ENCODE measurements at regions not wholly inside any gene's neighbourhood (a gene's known extent, or its start where the extent isn't known, plus 50 kb on each side); places are given as distances from the start of the nearest gene placed in this dataset.

DNA sequence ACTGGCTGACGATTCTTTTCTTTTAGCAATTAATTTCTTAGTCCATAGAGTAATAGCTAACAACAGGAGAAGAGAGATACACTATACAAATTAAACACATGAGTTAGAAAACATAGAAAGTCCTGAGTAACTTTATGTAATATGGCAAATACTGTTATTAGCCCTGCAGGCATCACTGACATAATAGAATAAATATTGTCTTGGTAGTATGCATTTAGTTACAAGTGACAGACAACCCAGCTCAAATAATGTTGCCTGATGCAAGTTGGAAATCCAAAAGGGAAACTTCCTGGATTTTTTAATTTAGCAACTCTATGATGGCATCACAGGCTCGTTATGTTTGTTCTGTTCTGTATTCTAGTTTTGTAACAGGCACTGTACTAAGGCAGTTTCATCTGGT lies 95.1 kb downstream of the DKK1 start:
- Histone ChIP-seq H3K36me3 (ENCODE audit: insufficient read depth, low read length) (no peaks in the 10 kb centered on the region), H3K9ac (ENCODE audit: low read depth, low read length) (no peak overlapping the region), H3K4me3 (ENCODE audit: low read length) (no peak overlapping the region), H3K4me1 (ENCODE audit: control insufficient read depth, insufficient read depth, low read length) (no peaks in the 10 kb centered on the region), H3K9me3 (replicated peaks; ENCODE audit: low read length) (no peaks in the 10 kb centered on the region), H3K27me3 (ENCODE audit: control insufficient read depth, insufficient read depth, low read length) (no peaks in the 10 kb centered on the region), H3K4me2 (ENCODE audit: low read length) (no peak overlapping the region)

GRCh38 chr10:52409928-52410327 lies 95.8 kb downstream of the DKK1 start:
- Histone ChIP-seq H3K4me1 (ENCODE audit: control insufficient read depth, insufficient read depth, low read length) (no peaks in the 10 kb centered on the region), H3K36me3 (ENCODE audit: insufficient read depth, low read length) (no peaks in the 10 kb centered on the region), H3K4me3 (ENCODE audit: low read length) (no peak overlapping the region), H3K4me2 (ENCODE audit: low read length) (no peak overlapping the region), H3K27me3 (ENCODE audit: control insufficient read depth, insufficient read depth, low read length) (no peaks in the 10 kb centered on the region), H3K9ac (ENCODE audit: low read depth, low read length) (no peak overlapping the region), H3K9me3 (replicated peaks; ENCODE audit: low read length) (no peaks in the 10 kb centered on the region)

GRCh38 chr10:52410916-52411315 lies 96.8 kb downstream of the DKK1 start:
- Histone ChIP-seq H3K9ac (ENCODE audit: low read depth, low read length) (no peak overlapping the region), H3K4me1 (ENCODE audit: control insufficient read depth, insufficient read depth, low read length) (no peaks in the 10 kb centered on the region), H3K4me3 (ENCODE audit: low read length) (no peak overlapping the region), H3K9me3 (replicated peaks; ENCODE audit: low read length) (no peaks in the 10 kb centered on the region), H3K4me2 (ENCODE audit: low read length) (no peak overlapping the region), H3K27me3 (ENCODE audit: control insufficient read depth, insufficient read depth, low read length) (no peaks in the 10 kb centered on the region), H3K36me3 (ENCODE audit: insufficient read depth, low read length) (no peaks in the 10 kb centered on the region)

DNA sequence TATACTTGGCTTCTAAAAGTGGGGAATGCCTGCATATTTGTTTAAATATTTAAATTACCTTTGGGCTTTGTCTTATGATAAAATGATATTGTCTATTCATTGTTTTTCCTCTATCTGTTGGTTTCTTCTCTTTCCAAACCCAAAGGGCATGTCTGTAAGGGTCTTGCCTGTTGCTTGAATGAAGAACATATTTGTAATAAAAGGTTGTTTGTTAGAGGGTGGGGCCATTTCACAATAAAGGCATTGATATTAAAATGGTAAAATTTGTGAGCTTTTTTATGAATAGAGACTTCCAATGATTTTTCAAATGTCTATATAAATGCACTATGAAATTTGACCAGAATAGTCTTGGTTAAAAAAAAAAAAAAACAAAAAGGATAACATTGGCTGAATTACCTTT lies 105.2 kb downstream of the DKK1 start:
- no peaks in the 10 kb centered on the region for H3K9me3 ChIP-seq (replicated peaks; ENCODE audit: low read length)
- H3K36me3 ChIP-seq (ENCODE audit: insufficient read depth, low read length) = no peaks in the 10 kb centered on the region
- peaks cover 13% of the 10 kb centered on the region for H3K4me1 ChIP-seq (ENCODE audit: control insufficient read depth, insufficient read depth, low read length)
- H3K4me3 ChIP-seq (ENCODE audit: low read length) = no peak overlapping the region
- H3K4me2 ChIP-seq (ENCODE audit: low read length) = no peak overlapping the region
- H3K9ac ChIP-seq (ENCODE audit: low read depth, low read length) = no peak overlapping the region
- H3K27me3 ChIP-seq (ENCODE audit: control insufficient read depth, insufficient read depth, low read length) = no peaks in the 10 kb centered on the region

DNA sequence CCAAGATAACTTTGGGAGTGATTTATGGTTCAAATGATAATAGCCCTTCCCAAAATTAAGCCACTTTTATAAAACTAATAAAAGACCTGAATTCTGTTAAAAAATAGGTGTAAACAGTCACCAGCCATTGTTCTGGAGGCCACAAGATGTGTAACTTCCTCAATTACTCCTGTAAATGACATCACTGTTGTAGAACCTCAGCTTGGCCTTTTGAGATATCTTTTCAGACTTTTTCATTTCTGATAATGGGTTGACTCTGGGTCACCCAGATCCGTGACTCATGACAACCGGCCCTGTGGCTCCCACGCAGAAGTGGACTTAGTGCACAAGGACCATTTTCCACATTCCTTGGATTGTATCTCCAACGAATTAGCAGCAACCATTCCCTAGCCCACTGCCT lies 106.6 kb downstream of the DKK1 start:
- Histone ChIP-seq H3K4me2 (ENCODE audit: low read length) (no peak overlapping the region), H3K4me1 (ENCODE audit: control insufficient read depth, insufficient read depth, low read length) (peaks cover 19% of the 10 kb centered on the region), H3K9ac (ENCODE audit: low read depth, low read length) (no peak overlapping the region), H3K9me3 (replicated peaks; ENCODE audit: low read length) (no peaks in the 10 kb centered on the region), H3K4me3 (ENCODE audit: low read length) (no peak overlapping the region), H3K36me3 (ENCODE audit: insufficient read depth, low read length) (no peaks in the 10 kb centered on the region), H3K27me3 (ENCODE audit: control insufficient read depth, insufficient read depth, low read length) (no peaks in the 10 kb centered on the region)

DNA sequence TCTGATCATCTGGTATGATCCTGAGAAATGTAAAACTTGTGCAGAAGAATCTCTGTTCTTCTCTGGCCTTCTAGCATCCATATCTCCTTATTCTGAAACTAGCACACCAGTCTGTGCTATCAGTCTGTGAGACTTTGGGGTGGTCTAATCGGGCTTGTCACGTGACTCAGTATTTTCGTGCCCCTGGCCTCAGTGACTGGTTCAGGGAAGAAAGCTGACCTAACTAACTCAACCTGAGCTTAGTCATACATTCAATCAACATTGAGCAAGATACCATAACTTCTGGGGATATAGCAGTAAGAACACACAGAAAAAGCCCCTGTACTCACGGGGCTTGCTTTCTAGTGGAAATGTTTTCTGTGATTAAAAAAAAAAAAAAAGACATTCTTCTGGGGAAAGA lies 109.3 kb downstream of the DKK1 start:
- no peaks in the 10 kb centered on the region for H3K27me3 ChIP-seq (ENCODE audit: control insufficient read depth, insufficient read depth, low read length)
- no peak overlapping the region for H3K4me2 ChIP-seq (ENCODE audit: low read length)
- no peaks in the 10 kb centered on the region for H3K36me3 ChIP-seq (ENCODE audit: insufficient read depth, low read length)
- H3K9ac ChIP-seq (ENCODE audit: low read depth, low read length) = no peak overlapping the region
- peaks cover 19% of the 10 kb centered on the region for H3K4me1 ChIP-seq (ENCODE audit: control insufficient read depth, insufficient read depth, low read length)
- H3K4me3 ChIP-seq (ENCODE audit: low read length) = no peak overlapping the region
- H3K9me3 ChIP-seq (replicated peaks; ENCODE audit: low read length) = no peaks in the 10 kb centered on the region

- no peak overlapping the region for H3K4me3 ChIP-seq (ENCODE audit: low read length)
- no peak overlapping the region for H3K9ac ChIP-seq (ENCODE audit: low read depth, low read length)
Measured at GRCh38 chr10:52424341-52424740, 110.3 kb downstream of the DKK1 start.

GRCh38 chr10:52434734-52435133 lies 120.7 kb downstream of the DKK1 start:
- Histone ChIP-seq H3K27me3 (ENCODE audit: control insufficient read depth, insufficient read depth, low read length) (no peaks in the 10 kb centered on the region), H3K4me3 (ENCODE audit: low read length) (no peak overlapping the region), H3K4me1 (ENCODE audit: control insufficient read depth, insufficient read depth, low read length) (no peaks in the 10 kb centered on the region), H3K9ac (ENCODE audit: low read depth, low read length) (no peak overlapping the region), H3K4me2 (ENCODE audit: low read length) (no peak overlapping the region), H3K9me3 (replicated peaks; ENCODE audit: low read length) (no peaks in the 10 kb centered on the region), H3K36me3 (ENCODE audit: insufficient read depth, low read length) (no peaks in the 10 kb centered on the region)

More at GRCh38 chr10:52424341-52424740, 110.3 kb downstream of the DKK1 start:
- Histone ChIP-seq H3K9me3 (replicated peaks; ENCODE audit: low read length) (no peaks in the 10 kb centered on the region), H3K27me3 (ENCODE audit: control insufficient read depth, insufficient read depth, low read length) (no peaks in the 10 kb centered on the region), H3K4me2 (ENCODE audit: low read length) (no peak overlapping the region), H3K4me1 (ENCODE audit: control insufficient read depth, insufficient read depth, low read length) (peaks cover 19% of the 10 kb centered on the region), H3K36me3 (ENCODE audit: insufficient read depth, low read length) (no peaks in the 10 kb centered on the region)

DNA sequence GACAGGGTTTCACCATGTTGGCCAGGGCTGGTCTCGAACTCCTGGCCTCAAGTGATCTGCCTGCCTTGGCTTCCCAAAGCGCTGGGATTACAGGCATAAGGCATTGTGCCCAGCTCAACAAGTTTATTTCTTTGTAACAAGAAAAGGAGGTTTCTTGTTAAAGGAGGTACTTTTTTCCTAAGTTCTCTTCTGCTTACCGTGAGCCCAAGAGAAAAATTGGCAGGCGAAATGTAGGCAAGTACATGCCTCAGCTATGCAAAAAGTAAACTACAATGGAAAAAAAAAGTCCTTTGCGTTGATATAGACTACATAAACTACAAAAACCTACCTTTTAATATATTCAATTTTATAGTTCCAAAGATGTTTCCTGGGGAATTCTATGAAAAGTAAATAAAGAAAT lies 122.6 kb downstream of the DKK1 start:
- H3K4me3 ChIP-seq (ENCODE audit: low read length) = no peak overlapping the region
- H3K27me3 ChIP-seq (ENCODE audit: control insufficient read depth, insufficient read depth, low read length) = no peaks in the 10 kb centered on the region
- H3K36me3 ChIP-seq (ENCODE audit: insufficient read depth, low read length) = no peaks in the 10 kb centered on the region
- no peak overlapping the region for H3K4me2 ChIP-seq (ENCODE audit: low read length)
- no peaks in the 10 kb centered on the region for H3K4me1 ChIP-seq (ENCODE audit: control insufficient read depth, insufficient read depth, low read length)
- H3K9ac ChIP-seq (ENCODE audit: low read depth, low read length) = no peak overlapping the region
- no peaks in the 10 kb centered on the region for H3K9me3 ChIP-seq (replicated peaks; ENCODE audit: low read length)

GRCh38 chr10:52437205-52437646 lies 123.1 kb downstream of the DKK1 start:
- Histone ChIP-seq H3K4me2 (ENCODE audit: low read length) (no peak overlapping the region), H3K9me3 (replicated peaks; ENCODE audit: low read length) (no peaks in the 10 kb centered on the region), H3K36me3 (ENCODE audit: insufficient read depth, low read length) (no peaks in the 10 kb centered on the region), H3K9ac (ENCODE audit: low read depth, low read length) (no peak overlapping the region), H3K4me3 (ENCODE audit: low read length) (no peak overlapping the region), H3K4me1 (ENCODE audit: control insufficient read depth, insufficient read depth, low read length) (peaks cover 5% of the 10 kb centered on the region), H3K27me3 (ENCODE audit: control insufficient read depth, insufficient read depth, low read length) (no peaks in the 10 kb centered on the region)

- no peaks in the 10 kb centered on the region for H3K9me3 ChIP-seq (replicated peaks; ENCODE audit: low read length)
- no peak overlapping the region for H3K9ac ChIP-seq (ENCODE audit: low read depth, low read length)
- H3K4me2 ChIP-seq (ENCODE audit: low read length) = no peak overlapping the region
- H3K36me3 ChIP-seq (ENCODE audit: insufficient read depth, low read length) = no peaks in the 10 kb centered on the region
- no peak overlapping the region for H3K4me3 ChIP-seq (ENCODE audit: low read length)
- H3K4me1 ChIP-seq (ENCODE audit: control insufficient read depth, insufficient read depth, low read length) = peaks cover 14% of the 10 kb centered on the region
- H3K27me3 ChIP-seq (ENCODE audit: control insufficient read depth, insufficient read depth, low read length) = no peaks in the 10 kb centered on the region
Measured at GRCh38 chr10:52438119-52438518, 124.0 kb downstream of the DKK1 start.

GRCh38 chr10:52440612-52441285 lies 126.7 kb downstream of the DKK1 start:
- no peaks in the 10 kb centered on the region for H3K36me3 ChIP-seq (ENCODE audit: insufficient read depth, low read length)
- no peaks in the 10 kb centered on the region for H3K9me3 ChIP-seq (replicated peaks; ENCODE audit: low read length)
- no peak overlapping the region for H3K4me3 ChIP-seq (ENCODE audit: low read length)
- no peak overlapping the region for H3K4me2 ChIP-seq (ENCODE audit: low read length)
- peaks cover 38% of the 10 kb centered on the region for H3K4me1 ChIP-seq (ENCODE audit: control insufficient read depth, insufficient read depth, low read length)
- no peak overlapping the region for H3K9ac ChIP-seq (ENCODE audit: low read depth, low read length)
- H3K27me3 ChIP-seq (ENCODE audit: control insufficient read depth, insufficient read depth, low read length) = no peaks in the 10 kb centered on the region
